GM19023 (cell line): ENCODE measurements at regions not wholly inside any gene's neighbourhood (a gene's known extent, or its start where the extent isn't known, plus 50 kb on each side); places are given as distances from the start of the nearest gene placed in this dataset.

Source experiments
- ATAC-seq: cut with Tn5 transposase; IDR thresholded peaks from one replicate; pipeline ENCODE4 v1.9.1; 2021; ENCODE audit warnings: mild to moderate bottlenecking, moderate library complexity; ENCODE audit not compliant: unreplicated experiment

DNA sequence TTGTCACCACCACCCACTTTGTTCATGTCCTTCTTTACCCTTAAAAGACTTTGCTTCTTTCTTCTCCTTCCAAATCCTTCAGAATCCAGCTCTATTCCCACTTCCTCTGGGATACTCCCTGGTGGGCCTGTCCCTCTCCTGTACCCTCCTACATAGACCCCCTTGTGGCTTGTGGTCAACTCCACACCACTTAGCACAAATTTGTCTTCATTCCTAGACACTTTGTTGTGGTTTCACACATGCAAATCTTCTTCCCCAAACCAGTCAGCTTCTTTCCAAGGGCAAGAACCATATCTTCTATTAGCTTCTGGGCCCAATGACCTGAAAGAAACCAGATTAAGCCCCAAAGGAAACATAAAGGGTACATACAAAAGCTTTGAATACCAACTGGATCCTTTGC, 342.4 kb downstream of the TNS1 start:
- no peak for ATAC-seq

DNA sequence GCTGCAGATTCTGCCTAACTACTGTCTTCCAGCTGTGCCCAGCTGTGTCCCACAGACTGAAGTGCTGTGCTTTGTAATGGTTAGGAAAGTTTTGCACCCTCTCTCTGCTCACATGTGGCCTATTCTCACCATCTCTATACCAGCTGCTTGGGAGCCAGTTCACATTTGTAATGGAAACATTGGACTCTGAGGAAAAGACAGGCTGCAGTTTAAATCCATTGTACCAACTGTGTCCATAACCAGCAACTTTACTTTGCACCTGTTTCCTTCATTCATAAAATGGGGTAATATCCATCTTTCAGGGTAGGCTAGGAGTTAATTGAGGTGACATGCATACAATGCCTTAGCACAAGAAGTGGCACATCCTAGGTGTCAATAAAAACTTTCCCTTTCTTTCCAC, 344.0 kb downstream of the TNS1 start:
- no peak for ATAC-seq

DNA sequence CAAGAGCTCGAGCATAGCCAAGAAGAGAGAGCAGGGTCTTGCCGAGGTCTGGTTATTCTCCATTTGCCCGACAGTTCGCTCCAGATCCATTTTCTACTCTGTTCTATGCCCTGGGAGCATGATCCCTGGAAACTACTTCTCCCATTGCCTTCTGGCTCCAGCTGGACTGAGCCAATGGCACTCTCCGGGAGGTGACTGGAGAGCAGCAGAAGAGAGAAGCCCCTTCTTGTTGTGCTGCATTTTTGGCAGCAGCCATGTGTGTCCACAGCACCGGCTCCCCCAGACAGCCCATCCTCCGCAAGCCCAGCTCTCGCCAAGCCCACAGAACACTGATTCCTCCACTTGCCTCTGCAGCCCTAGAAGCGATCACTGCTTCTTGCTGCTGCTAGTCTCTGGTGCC, 345.5 kb downstream of the TNS1 start:
- no peak for ATAC-seq

DNA sequence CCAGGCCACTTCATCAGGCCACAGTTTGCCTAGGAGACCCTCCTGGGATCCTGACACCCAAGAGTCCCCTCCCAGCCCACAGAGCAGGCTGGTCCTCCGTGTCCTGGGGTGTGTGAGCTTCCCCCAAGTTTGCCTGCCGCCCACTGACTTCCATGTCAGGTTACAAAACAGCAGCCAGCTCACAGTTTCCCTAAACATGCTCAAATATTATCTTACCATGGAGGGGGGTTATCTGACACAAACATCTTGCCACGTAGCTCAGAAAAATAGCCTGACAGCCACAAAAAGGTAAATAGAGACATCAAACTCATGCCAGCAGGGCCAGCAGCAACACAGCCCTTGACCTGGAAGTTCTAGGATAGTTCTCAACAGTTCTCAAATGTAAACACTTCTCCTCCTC, 346.5 kb downstream of the TNS1 start:
- no peak for ATAC-seq

DNA sequence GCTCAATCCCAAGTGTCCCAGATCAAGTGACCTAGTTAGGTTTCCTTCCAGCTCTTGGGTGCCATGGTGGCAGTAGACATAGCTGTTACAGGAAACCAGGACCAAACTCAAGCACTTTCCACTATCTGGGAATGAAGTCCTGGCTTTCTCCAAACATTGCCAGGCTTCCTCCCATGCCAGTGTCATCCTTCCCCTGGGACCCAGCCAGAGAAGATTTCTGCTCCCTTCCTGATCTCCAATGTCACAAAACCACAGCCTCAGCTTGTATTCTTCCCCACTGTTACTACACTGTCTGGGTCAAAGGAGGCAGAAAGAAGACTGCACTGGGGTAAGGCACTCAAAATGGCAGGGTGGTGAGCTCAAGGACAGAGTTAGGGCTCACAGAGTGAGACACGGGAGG, 347.1 kb downstream of the TNS1 start:
- no peak for ATAC-seq

DNA sequence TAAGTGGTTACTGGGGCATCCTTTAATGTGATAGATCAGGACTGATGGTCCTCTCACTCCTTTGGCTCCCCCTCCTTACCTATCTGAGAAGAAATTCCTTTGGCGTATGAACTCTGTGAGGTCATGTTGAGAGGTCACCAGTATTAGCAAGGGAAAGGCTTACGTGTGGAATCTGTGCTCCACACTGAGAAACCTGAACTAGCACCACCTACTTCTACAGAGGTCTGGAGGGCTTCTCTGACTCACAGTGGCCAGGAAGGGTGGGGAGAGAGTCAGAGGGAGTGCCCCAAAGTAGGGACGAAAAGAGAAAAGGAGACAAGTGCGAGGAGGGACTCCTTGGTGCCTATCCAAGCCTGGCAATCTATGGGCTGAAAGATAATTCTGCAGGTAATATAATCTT, 348.6 kb downstream of the TNS1 start:
- ATAC-seq = no peak

DNA sequence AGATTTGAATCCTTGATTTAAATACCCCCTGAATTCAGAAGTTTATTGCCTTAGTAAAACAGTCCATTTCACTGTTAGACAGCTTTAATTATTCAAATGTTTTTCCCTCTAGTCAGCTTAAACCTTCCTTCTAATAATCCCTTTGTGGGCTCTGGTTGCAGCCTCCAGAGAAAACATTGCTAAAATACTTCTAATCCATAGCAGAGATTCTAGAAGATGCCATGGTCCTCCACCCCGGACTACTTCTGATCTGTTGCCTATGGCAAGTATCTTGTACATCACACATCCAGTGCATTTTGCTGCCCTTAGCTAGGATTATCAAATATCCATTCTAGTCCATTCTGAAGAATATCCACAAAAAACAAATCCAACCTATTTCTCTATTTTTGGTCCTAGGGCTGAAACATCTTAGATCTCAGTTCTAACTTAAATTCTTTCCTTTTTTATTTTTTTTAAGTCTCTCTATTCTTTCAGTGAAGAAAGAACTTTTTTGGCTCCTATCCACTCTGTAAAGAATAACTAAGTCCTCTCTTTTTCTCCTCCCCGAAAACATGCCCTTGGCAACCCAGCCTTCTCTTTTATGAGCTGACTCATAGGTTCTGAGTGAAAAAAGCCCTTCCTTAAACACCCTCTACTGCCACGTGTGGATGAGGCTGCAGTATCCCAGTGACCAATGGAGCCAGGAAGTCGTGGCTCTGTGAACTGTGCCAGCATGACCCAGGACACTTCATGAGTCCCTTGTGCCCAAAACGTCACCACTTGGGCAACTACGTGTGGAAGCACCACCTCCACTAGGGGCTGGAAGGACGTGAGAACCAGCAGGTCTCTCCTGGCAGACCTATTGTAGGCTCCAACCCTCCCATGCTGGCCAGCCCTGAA, 349.8 kb downstream of the TNS1 start:
- ATAC-seq = no peak

DNA sequence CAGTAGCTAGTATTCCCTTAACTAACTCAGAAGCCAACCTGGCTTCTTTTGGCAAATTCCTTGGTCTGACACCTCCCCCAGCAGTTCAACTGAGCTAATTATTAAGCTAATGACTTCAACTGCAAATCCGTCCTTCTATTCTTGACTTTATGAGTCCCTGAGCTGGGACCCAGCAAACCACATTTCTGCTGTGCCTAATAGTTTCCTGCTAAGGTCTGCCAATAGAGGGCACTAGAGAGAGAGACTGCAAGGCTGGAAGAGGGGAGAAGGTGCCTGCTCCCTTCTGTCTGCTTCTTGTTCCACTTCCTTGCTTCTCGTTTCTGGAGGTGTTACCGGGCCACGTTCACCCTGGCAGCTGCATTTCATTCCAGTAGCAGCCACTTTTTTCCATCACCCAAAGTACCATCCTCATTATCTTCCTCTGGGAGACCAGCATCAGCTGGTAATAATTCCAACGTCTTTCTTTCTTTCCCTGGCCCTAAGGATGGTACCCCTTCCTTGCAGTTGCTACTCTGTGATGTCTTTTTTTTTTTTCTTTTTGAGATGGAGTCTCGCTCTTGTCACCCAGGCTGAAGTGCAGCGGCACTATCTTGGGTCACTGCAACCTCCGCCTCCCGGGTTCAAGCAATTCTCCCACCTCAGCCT, 352.0 kb downstream of the TNS1 start:
- ATAC-seq = no peak

DNA sequence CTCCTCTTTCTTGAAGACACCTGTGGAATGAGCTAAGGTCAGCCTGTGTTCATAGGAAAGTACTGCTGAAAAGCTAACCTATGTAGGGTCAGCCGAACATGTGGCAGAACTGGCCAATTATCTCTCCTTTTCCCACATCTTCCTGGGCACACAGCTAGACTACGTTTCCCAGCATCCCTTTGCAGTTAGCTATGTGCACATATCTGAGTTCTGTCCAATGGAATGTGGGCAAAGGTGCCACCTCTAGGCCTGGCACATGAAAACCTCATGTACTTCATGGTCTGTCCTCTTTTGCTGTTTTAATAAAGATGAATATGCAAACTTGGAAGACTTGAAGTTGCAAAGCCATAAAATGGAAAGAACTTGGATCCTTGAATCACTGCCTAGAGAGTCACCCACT, 352.6 kb downstream of the TNS1 start:
- ATAC-seq = no peak

DNA sequence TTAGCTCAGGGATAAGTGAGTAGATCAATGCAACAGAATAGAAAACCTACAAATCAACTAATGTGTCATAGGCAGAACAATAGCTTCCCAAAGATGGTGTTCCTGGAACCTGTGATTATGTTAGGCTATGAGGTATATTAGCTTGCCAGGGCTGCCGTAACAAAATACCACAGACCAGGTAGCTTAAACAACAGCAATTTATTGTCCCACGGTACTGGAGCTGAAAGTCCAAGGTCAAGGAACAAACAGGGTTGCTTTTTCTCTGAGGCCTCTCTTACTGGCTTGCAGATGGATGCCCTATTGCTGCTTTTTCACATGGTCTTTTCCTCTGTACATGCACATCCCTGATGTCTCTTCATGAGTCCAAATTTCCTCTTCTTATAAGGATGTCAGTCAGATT, 354.9 kb downstream of the TNS1 start:
- ATAC-seq = no peak

DNA sequence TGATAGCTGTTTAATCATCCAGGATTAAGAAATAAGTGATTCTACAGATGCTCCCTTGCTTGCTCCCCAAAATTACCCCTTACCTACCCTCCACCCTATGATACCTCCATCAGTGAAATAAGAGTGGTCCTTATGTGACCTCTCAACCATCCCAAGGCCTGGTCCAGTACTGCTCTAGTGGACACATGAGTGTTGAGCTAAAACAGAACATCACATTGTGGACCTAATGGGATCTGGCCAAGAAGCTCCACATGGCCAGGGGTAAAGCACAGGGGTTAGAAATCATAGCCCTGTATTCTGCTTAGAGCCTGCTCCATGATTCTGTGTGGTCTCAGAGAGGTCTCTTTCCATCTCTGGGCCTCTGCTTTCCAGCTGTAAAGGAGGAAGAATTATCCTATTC, 355.6 kb downstream of the TNS1 start:
- no peak for ATAC-seq

DNA sequence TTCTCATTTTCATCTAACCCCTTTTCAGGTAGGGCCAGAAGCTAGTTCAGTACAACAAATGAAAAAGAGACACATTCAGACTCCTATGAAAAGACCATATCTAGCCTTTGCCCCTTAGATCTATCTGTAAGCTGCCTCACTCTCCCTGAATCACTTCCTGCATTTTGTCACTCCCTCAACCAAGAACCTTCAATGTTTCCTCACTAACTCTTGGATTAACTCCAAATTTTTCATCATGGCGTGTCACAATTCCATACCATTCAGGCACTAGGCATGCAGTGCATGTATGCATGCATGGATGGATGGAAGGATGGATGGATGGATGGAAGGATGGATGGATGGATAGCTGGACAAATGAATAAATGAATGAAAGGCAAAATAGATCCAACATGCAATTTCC, 356.9 kb downstream of the TNS1 start:
- no peak for ATAC-seq

DNA sequence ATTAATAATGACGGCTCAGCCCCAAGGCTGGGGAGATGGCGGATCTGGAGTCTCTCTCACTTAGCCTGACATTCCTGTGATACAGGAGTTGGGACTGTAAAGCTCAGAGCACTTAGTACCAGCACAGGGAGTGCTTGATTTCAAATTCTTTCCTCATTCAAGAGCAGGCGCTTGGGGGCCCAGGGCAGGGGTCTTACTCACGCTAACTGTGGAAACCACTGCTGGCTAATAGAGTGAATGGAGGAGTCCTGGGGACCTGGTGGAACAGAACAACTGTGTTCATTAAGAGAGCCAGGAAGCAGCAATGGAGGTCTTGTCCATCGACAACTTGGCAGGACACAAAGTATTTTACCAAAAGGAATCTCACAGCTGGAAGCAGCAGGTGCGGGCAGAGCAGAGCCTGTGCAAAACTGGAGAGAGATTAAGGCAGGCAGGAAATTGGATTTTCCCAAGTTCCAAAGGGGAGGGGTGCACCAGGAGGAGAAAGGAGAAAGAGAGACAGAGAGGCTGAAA, 358.9 kb downstream of the TNS1 start:
- ATAC-seq = no peak

DNA sequence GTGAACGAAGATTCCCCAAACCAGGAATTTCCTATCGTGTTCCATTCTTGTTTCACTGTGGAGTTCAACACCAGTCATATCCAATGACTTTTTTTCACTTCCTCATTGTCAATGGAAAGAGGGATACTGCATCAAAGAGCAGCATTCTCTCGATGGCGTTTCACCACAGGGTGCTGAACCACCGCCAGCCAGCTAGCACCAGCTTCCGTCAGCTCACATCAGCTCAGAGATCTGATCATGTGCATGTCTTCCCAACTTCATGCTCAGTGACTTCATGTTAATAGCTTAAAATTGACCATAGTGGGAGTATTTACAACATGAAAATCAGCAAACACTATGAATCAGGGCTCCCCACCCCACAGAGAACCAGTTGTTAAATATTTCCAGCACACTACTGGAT, 359.9 kb downstream of the TNS1 start:
- no peak for ATAC-seq

DNA sequence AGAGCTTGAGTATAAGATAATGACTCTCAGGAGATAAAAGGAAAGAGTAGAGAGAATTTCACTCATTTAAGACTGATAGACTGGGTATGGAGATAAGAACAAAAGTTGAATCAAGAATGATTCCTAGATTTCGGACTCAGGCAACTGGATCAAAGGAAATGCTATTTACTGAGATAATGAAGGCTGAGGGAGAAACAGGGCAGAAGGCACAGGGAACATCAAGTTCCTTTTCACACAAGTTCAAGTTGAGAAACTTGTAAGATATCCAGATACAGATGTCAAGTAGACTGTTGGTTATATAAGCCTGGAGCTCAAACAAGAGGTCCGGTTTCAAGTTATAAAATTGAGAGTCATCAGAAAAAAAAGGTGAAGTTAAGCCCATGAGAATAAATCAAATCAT, 360.8 kb downstream of the TNS1 start:
- no peak for ATAC-seq

DNA sequence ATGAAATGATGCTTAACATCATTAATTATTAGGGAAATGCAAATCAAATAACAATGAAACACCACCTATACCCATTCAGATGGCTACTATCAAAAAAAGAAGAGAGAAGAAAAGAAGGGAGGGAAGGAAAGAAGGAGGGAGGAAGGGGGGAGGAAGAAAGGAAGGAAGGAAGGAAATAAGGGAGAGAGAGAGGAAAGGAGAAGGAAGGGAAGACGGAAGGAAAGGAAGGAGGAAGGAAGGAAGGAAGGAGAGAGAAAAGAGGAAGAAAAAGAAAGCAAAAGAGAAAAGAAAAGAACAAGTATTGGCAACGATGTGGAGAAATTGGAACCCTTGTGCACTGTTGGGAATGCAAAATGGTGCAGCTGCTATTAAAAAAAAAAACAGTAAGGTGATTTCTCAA, 363.3 kb downstream of the TNS1 start:
- ATAC-seq = no peak

DNA sequence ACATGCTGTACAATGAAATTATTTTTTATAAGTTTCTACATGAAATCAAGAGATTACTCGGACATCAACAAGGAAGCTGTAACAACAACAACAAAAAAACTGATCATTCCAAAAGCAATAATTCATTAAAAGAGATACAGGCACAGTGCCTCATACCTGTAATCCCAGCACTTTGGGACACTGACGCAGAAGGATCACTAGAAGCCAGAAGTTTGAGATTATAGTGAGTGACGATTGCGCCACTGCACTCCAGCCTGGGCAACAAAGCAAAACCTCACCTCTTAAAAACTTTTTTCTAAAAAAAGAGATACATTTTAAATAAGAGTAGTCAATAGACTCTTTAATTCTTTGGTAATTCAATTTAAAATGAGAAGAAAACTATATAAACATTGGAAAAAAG, 364.3 kb downstream of the TNS1 start:
- no peak for ATAC-seq

DNA sequence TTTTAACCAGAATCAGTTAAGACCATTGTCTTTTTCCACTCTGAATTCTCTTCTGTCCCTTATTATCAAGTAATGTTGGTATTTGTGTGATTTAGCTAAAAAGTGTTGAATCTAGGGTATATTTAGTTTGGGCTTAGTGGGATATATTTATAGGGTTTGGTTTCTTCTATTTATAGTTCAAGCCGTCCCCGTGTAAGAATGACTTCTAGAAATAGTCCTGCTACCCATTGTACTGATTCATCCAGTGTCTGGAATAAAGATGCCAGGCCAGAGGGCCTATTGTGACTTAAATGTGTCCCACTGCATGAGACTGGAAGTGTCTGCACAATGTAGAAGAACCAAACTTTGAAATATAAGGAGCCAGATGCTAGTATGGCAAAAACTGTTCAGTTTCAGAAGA, 364.8 kb downstream of the TNS1 start:
- ATAC-seq = no peak

DNA sequence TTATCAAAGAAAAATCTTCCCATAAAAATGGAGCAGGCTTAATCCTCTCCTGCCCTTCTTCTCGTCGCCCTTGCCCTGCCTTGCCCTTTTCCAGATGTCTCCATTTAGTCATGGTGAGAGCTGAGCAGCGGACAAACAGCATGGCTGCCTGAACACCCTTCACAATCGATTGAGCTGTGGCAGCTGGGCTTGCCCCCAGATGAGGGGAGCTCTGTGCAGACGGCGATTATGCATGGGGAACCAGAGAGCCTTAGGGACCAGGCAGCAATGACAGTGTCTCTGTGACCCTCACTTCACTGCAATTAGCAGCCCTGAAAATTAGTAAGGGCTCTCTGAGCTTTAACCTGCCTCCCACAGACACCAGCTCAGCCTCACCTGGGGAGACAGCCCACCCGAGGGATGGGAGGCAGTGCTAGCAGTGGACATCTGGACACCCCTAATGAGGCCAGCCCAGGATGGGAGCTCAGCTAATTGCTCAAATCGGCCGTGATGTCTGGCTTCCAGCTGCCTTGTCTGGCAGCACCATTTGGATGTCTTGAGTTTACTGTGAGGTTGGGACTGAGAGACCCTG, 365.7 kb downstream of the TNS1 start:
- ATAC-seq = no peak

DNA sequence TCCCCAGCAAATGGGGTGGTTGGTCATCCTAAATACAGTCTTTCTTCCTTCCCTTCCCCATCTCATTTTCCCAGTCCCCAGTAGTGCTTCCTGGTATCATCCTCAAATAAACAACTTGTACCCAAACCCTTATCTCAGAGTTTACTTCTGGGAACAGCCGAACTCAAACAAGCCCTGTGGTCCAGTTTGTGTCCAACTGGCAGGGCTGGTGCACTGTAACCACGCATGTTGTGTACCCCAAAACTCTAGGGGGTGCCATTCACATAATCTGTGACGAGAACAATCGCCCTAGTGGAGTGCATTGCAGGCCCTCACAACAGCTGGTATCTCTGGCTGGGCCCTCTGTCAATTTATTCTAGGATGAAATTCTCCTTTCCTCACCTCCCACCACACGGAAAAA, 366.2 kb downstream of the TNS1 start:
- no peak for ATAC-seq

DNA sequence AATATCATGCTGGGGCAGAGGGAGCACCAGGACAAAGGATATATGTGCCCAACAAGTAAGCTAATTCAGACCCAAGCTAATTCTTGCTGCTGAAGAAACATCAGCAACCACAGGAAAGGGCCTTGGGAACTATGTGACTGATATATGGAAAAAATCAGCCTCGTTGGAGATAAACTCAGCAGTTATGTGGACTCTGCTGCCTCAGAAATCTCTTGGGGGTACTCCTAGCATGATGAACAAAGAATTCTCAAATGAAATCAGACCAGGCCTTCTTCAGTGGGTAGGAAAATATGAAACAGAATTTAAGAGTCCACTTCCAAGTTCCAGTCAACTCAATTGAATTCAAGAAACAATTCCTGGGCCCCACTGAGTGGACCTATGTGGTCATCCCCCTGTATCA, 367.9 kb downstream of the TNS1 start:
- no peak for ATAC-seq

DNA sequence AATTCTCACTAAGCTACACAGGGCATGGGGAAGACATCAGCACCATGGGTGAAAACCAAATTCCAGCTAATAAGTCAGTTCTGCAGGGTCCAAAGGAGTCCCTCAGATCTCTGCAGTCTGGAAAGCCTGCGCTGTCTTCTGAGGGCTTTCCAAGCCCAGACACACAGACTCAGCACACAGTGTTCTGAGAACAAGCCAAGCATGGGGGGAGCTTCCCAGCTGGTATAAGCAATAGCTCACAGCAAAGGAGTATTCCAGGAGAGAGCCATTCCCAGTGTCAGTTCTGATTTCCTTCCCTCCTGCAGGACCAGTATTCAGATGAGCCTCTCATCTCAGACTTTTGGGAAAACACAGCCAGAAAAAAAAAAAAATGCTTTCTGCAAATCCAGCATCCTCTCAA, 370.8 kb downstream of the TNS1 start:
- no peak for ATAC-seq
